Progenitor cell of endocrine pancreas (in vitro differentiated cells): ENCODE measurements at regions not wholly inside any gene's neighbourhood (a gene's known extent, or its start where the extent isn't known, plus 50 kb on each side); places are given as distances from the start of the nearest gene placed in this dataset.

ENCODE experiments used
- DNase-seq: peaks from one replicate; pipeline ENCODE4 v3.0.0; 2021; ENCODE audit warnings: low spot score; ENCODE audit not compliant: unreplicated experiment
- H3K27ac Mint-ChIP-seq: 2 replicates; pipeline ENCODE4 v1.8.0; 2021; ENCODE audit warnings: mild to moderate bottlenecking, moderate library complexity, mixed read lengths
- H3K27me3 Mint-ChIP-seq: 2 replicates; pipeline ENCODE4 v1.8.0; 2021; ENCODE audit warnings: mixed read lengths
- H3K36me3 Mint-ChIP-seq: 2 replicates; pipeline ENCODE4 v1.8.0; 2022; ENCODE audit warnings: mixed read lengths; ENCODE audit not compliant: insufficient read depth
- H3K4me1 Mint-ChIP-seq: 2 replicates; pipeline ENCODE4 v1.8.0; 2021; ENCODE audit warnings: low read depth, mixed read lengths
- H3K4me3 Mint-ChIP-seq: 2 replicates; pipeline ENCODE4 v1.8.0; 2021; ENCODE audit warnings: low read depth, mild to moderate bottlenecking, moderate library complexity, mixed read lengths
- H3K9me3 Mint-ChIP-seq: 2 replicates; pipeline ENCODE4 v1.8.0; 2021; ENCODE audit warnings: low read depth, mixed read lengths
- CTCF ChIP-seq: fragments of 200-600 bp; sonication (generic); IDR thresholded peaks from one replicate; pipeline ENCODE4 v1.5.0; 2021; ENCODE audit warnings: antibody characterized with exemption, mild to moderate bottlenecking; ENCODE audit not compliant: unreplicated experiment

- H3K4me1 Mint-ChIP-seq, result no peaks in the 10 kb centered on the region
- no peaks in the 10 kb centered on the region for H3K36me3 Mint-ChIP-seq
- H3K9me3 Mint-ChIP-seq, result no peaks in the 10 kb centered on the region
- no peak overlapping the region for H3K27ac Mint-ChIP-seq
- no peak overlapping the region for H3K4me3 Mint-ChIP-seq
- no peaks in the 10 kb centered on the region for H3K27me3 Mint-ChIP-seq
- no peak for TF ChIP-seq CTCF
- DNase-seq, result no peak
Observed at GRCh38 chr5:82673057-82673809, 395.1 kb upstream of the RPS23 start.

GRCh38 chr5:82670692-82671091, 392.5 kb upstream of the RPS23 start:
- no peaks in the 10 kb centered on the region for H3K27me3 Mint-ChIP-seq
- no peaks in the 10 kb centered on the region for H3K36me3 Mint-ChIP-seq
- no peak for DNase-seq
- no peak for TF ChIP-seq CTCF
- H3K4me1 Mint-ChIP-seq, result no peaks in the 10 kb centered on the region
- no peaks in the 10 kb centered on the region for H3K9me3 Mint-ChIP-seq
- no peak overlapping the region for H3K4me3 Mint-ChIP-seq
- H3K27ac Mint-ChIP-seq, result no peak overlapping the region

GRCh38 chr5:82669720-82670119, 391.6 kb upstream of the RPS23 start:
- DNase-seq, result no peak
- H3K9me3 Mint-ChIP-seq, result no peaks in the 10 kb centered on the region
- no peak for TF ChIP-seq CTCF
- H3K27ac Mint-ChIP-seq, result no peak overlapping the region
- H3K27me3 Mint-ChIP-seq, result no peaks in the 10 kb centered on the region
- H3K4me3 Mint-ChIP-seq, result no peak overlapping the region
- H3K36me3 Mint-ChIP-seq, result no peaks in the 10 kb centered on the region
- peaks cover 5% of the 10 kb centered on the region for H3K4me1 Mint-ChIP-seq

GRCh38 chr5:82666312-82666711, 388.2 kb upstream of the RPS23 start:
- Mint-ChIP-seq H3K27me3 (no peaks in the 10 kb centered on the region), H3K36me3 (no peaks in the 10 kb centered on the region), H3K27ac (no peak overlapping the region), H3K9me3 (no peaks in the 10 kb centered on the region), H3K4me1 (peaks cover 8% of the 10 kb centered on the region), H3K4me3 (no peak overlapping the region)
- no peak for TF ChIP-seq CTCF
- DNase-seq, result no peak

GRCh38 chr5:82664732-82665131, 386.6 kb upstream of the RPS23 start:
- H3K9me3 Mint-ChIP-seq, result no peaks in the 10 kb centered on the region
- no peak for TF ChIP-seq CTCF
- DNase-seq, result no peak
- peak overlapping the region; percentile 50 for H3K27ac Mint-ChIP-seq
- H3K36me3 Mint-ChIP-seq, result no peaks in the 10 kb centered on the region
- H3K27me3 Mint-ChIP-seq, result no peaks in the 10 kb centered on the region
- peaks cover 13% of the 10 kb centered on the region for H3K4me1 Mint-ChIP-seq
- H3K4me3 Mint-ChIP-seq, result no peak overlapping the region
